ENCODE measurements at regions not wholly inside any gene's neighbourhood (a gene's known extent, or its start where the extent isn't known, plus 50 kb on each side); places are given as distances from the start of the nearest gene placed in this dataset.

- TF ChIP-seq CTCF (conservative IDR thresholded peaks at IDR 0.05; ENCODE audit: low read depth, low read length): no peak
- no peak for TF ChIP-seq EZH2 (IDR thresholded peaks at IDR 0.05; ENCODE audit: borderline replicate concordance, low read depth, low read length, poor library complexity, severe bottlenecking)
Observed at GRCh38 chr2:8352296-8352695, 329.6 kb upstream of the ID2 start.
